Muscle of leg (tissue), 3 donors: ENCODE measurements at regions not wholly inside any gene's neighbourhood (a gene's known extent, or its start where the extent isn't known, plus 50 kb on each side); places are given as distances from the start of the nearest gene placed in this dataset.
A peak's percentile ranks its signal among the peaks of the same experiment; 100 is the strongest.

Experiments
- DNase-seq: peaks from one replicate; pipeline ENCODE4 v3.0.0; 2013
- H3K27ac ChIP-seq: one replicate; pipeline ENCODE4 v1.5.1; 2013; ENCODE audit warnings: mild to moderate bottlenecking, low read length, control low read depth
- H3K27me3 ChIP-seq: one replicate; pipeline ENCODE4 v1.6.1; 2013; ENCODE audit warnings: low read length; ENCODE audit not compliant: control insufficient read depth, insufficient read depth
- H3K36me3 ChIP-seq: one replicate; pipeline ENCODE4 v1.6.1; 2013; ENCODE audit warnings: low read length; ENCODE audit not compliant: control insufficient read depth, insufficient read depth
- H3K4me1 ChIP-seq: one replicate; pipeline ENCODE4 v1.6.1; 2013; ENCODE audit warnings: low read length; ENCODE audit not compliant: control insufficient read depth, insufficient read depth
- H3K4me3 ChIP-seq: one replicate; pipeline ENCODE4 v1.5.1; 2013; ENCODE audit warnings: low read length, control low read depth
- H3K9me3 ChIP-seq: replicated peaks from 2 replicates; pipeline ENCODE4 v1.6.1; 2013; ENCODE audit warnings: low read depth, low read length; ENCODE audit not compliant: control insufficient read depth
- WGBS: methylation state at CpG from one replicate; pipeline ENCODE4 v1.1.5; 2013; ENCODE audit warnings: missing lambda C conversion rate; ENCODE audit not compliant: insufficient coverage; 5-methylcytosine and 5-hydroxymethylcytosine counted together

DNA sequence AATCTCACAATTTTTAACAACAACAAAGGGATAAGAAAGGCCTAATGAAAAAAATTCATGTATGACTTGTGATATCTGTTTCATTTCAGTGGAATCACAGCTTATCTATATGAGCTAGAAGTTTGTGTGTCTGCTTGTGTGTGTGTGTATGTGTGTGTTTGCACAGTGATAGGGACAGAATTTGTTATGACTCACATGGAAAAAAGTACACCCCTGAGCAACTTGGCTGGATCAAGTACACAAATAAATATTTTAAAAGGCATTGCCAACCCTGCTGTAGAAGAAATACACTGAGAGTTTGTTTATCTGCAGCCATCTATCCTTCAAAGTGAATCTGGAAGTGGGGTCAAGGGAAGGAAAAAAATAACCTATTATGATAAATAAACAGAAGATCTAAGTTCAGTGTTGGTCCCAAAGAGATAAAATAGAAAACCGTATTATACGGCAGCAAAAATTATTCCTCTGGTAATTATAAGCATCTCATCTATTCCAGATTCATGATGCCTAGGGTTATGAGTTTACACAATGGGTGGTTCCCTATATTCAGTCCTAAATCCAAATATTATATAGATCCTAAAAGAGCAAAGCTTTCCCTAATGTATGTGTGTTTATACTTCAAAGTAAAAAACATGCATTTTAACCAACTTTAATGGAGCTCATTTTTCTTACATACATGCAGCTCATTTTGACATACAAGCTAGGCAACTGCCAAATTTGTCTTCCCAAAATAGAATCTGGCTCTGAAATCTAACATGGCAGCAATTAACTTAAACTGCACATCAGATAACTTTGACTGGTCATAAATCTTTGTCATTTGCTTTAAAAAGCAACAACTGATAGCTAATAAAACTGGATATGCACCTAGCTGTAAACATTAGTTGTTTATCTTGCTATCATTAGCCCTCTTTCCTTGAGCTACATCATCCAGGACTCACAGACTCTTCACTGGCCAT is 420.6 kb downstream of the IRS1 start:
- H3K36me3 ChIP-seq, result no peaks in the 10 kb centered on the region
- no peak overlapping the region for H3K4me3 ChIP-seq
- peak; percentile 28 for DNase-seq
- no peaks in the 10 kb centered on the region for H3K27me3 ChIP-seq
- H3K4me1 ChIP-seq, result no peaks in the 10 kb centered on the region
- H3K9me3 ChIP-seq, result no peaks in the 10 kb centered on the region
- no peak overlapping the region for H3K27ac ChIP-seq
- WGBS, result no CpG with 5 or more reads among the region's 2 CpGs

DNA sequence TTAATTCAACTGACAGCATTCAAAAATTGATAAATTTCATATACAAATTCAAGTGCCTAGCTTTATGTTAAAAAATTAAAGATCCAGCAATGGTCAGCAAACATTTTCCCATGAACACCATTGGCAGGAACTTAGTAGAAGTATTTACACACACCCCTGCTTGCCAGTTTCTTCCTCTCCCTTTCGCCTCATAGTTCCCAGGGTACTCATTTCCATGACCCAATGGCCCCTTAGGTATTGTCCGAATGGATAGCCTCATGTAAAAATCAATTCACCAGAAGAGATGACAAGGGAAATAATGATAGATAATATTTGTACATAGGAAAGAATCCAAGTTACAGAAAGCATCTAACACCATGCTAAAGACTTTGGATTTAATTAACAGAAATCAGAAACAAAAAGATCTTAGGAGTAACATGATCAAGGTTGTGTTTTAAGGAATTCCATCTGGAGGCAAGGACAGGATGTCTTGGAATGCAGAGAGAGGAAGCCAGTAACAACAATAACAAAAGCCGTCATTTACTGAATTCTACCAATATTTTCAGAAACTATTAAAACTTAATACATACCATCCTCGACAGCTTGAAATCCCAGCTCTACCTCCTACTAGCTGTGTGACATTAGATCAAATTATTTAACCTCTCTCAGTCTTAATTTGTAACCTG is 423.0 kb downstream of the IRS1 start:
- WGBS, result no CpG with 5 or more reads among the region's 4 CpGs
- no peaks in the 10 kb centered on the region for H3K4me1 ChIP-seq
- no peaks in the 10 kb centered on the region for H3K36me3 ChIP-seq
- DNase-seq, result no peak
- no peaks in the 10 kb centered on the region for H3K9me3 ChIP-seq
- no peak overlapping the region for H3K27ac ChIP-seq
- no peak overlapping the region for H3K4me3 ChIP-seq
- H3K27me3 ChIP-seq, result no peaks in the 10 kb centered on the region

DNA sequence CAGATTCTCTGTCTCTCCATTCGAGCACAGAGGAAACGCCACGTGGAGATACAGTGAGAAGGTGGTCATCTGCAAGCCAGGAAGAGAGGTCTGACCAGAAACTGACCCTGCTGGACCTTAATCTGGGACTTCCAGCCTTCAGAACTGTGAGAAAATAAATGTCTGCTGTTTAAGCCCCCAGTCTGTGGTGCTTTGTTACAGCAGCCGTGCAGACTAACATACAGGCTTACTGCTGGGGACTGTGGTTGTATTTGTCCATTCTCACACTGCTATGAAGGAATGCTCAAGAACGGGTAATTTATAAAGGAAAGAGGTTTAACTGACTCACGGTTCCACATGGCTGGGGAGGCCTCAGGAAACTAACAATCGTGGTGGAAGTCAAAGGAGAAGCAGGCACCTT is 432.7 kb downstream of the IRS1 start:
- Histone ChIP-seq H3K27ac (no peak overlapping the region), H3K4me3 (no peak overlapping the region), H3K27me3 (no peaks in the 10 kb centered on the region), H3K4me1 (no peaks in the 10 kb centered on the region), H3K36me3 (no peaks in the 10 kb centered on the region), H3K9me3 (no peaks in the 10 kb centered on the region)
- 80% methylated on average over 5 of the region's 7 CpGs for WGBS
- DNase-seq, result no peak

DNA sequence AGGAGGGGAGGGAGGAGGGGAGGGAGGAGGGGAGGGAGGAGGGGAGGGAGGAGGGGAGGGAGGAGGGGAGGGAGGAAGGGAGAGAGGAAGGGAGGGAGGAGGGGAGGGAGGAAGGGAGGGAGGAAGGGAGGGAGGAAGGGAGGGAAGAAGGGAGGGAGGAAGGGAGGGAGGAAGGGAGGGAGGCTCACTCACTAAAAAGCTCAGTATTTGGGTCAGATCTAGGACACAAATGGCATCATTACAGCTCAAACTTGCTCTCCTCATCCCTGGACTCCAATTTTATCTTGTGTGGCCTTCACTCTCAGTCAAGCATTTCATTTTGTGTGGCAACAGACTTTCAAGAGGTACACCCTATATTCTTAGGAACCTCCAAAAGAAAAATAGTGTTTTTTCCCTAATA is 435.4 kb downstream of the IRS1 start:
- no peaks in the 10 kb centered on the region for H3K4me1 ChIP-seq
- H3K36me3 ChIP-seq, result no peaks in the 10 kb centered on the region
- no peak for DNase-seq
- H3K9me3 ChIP-seq, result no peaks in the 10 kb centered on the region
- H3K4me3 ChIP-seq, result no peak overlapping the region
- no peaks in the 10 kb centered on the region for H3K27me3 ChIP-seq
- H3K27ac ChIP-seq, result no peak overlapping the region

DNA sequence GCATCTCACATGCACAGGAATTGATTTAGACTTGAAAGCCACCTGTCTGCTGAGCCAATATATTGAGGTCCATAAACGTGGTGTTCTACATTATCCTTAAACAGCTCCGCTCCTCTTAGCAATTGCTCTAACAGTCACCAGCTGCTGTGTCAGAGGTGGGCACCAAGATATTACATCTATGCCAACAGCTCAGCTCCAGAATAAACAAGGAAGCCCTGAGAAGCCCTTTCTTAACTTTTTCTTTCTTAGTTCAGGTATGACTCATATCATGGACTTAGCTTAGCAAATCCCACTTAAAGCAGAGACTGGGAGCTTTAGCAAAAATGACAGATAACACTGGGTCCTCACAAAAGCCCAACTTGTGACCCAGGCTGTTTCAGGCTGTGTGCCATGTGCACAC is 436.6 kb downstream of the IRS1 start:
- DNase-seq, result no peak
- H3K4me3 ChIP-seq, result no peak overlapping the region
- H3K36me3 ChIP-seq, result no peaks in the 10 kb centered on the region
- WGBS, result 33% methylated on average over 2 of the region's 2 CpGs
- H3K9me3 ChIP-seq, result no peaks in the 10 kb centered on the region
- no peak overlapping the region for H3K27ac ChIP-seq
- no peaks in the 10 kb centered on the region for H3K4me1 ChIP-seq
- no peaks in the 10 kb centered on the region for H3K27me3 ChIP-seq

DNA sequence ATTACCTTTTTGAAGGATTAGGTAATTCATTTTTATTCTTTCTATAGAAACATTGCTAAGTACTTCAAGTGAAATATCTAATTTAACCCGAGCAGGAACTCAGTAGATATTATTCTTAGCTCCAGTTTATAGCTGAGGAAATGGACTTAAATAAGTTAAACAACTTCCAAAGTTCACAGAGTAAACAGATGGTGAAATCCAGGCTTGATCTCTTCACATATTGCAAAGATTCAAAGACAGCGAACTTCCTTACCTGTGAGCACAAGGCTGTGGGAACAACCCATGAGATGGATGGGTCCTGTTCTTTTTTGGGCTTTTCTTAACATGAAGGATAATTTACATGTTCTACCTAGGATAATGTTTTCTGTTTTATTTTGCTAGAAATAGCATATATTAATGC is 439.0 kb downstream of the IRS1 start:
- DNase-seq, result no peak
- Histone ChIP-seq H3K4me1 (no peaks in the 10 kb centered on the region), H3K27me3 (no peaks in the 10 kb centered on the region), H3K4me3 (no peak overlapping the region), H3K27ac (no peak overlapping the region), H3K9me3 (no peaks in the 10 kb centered on the region), H3K36me3 (no peaks in the 10 kb centered on the region)
- WGBS, result no CpG with 5 or more reads among the region's 2 CpGs

DNA sequence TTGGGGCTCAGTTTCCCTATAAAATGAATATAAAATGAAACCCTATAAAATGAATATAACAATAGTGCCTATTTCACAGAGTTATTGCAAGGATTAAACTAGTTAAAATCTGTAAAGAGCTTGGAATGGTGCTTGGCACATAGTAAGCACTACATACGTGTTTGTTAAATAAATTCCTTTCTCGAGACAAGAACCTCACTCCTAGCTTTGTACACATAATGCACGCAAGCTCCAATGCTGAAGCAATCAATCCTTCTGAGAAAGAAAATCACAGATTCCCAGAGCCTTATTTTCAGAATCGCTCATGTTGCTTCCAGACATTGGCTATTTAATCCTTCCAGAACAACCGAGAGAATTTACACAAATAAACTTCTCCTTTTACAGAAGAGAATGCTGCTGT is 440.9 kb downstream of the IRS1 start:
- Histone ChIP-seq H3K4me3 (no peak overlapping the region), H3K36me3 (no peaks in the 10 kb centered on the region), H3K27me3 (no peaks in the 10 kb centered on the region), H3K9me3 (no peaks in the 10 kb centered on the region), H3K27ac (no peak overlapping the region), H3K4me1 (peaks cover 5% of the 10 kb centered on the region)
- WGBS, result 57% methylated on average over 4 of the region's 5 CpGs
- DNase-seq, result no peak

DNA sequence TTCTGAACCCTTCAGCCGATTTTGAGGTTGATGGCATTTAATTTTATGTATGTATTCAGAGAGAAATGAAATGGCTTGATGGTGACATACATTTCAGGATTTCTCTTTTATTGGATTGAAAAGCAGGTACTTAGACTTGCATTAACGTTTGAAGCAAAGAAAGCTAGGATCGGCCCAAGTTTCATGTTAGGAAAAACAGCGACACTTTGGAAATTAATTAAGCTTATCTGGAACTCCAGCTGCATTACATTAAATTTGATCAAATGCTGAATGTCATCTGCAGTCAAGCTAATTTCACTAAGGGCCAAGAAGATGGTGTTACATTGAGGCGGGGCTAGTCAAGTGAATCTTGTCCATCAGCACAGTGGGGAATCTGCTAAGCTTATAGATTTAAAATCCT is 441.8 kb downstream of the IRS1 start:
- H3K4me1 ChIP-seq, result peaks cover 5% of the 10 kb centered on the region
- no peak overlapping the region for H3K4me3 ChIP-seq
- no peak for DNase-seq
- no peaks in the 10 kb centered on the region for H3K9me3 ChIP-seq
- no peaks in the 10 kb centered on the region for H3K36me3 ChIP-seq
- WGBS, result 100% methylated on average over 2 of the region's 5 CpGs
- H3K27ac ChIP-seq, result no peak overlapping the region
- H3K27me3 ChIP-seq, result no peaks in the 10 kb centered on the region

DNA sequence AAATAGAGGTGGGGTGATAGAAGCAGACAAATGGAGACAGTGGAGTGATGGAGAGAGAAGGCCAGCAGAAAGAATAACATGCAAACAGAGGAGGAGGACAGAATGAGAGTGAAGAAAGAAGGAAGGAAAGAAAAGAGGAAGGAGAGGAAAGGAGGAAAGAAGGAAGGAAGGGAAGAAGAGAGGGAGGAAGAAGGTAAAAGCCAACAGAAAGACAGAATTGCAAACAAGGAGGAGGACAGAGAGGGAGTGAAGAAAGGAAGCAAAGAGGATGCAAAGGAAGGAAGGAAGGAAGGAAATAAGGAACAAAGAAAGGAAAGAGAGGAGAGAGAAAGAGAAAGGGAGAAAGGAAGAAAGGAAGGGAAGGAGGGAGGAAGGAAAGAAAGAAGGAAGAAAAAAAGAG is 444.0 kb downstream of the IRS1 start:
- no peaks in the 10 kb centered on the region for H3K36me3 ChIP-seq
- no peak for DNase-seq

DNA sequence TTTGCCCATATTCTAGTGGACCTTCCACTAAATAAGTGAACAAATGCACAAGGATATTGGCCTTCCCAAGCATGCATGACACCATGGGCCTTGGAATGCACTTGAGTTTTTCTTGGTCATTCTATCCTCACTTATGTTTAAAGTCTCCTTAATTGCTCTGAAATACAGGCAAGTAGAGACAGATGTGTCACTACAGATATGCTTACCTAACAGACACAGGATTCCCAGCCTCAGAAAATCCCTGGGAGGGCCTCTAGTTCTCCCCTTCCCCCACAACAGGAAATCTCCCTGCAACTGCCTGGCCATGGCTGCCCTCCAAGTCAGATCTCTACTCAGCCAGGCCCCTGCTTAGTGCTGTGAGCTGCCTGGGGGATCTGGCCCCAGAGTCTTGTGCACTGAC is 445.2 kb downstream of the IRS1 start:
- no peak overlapping the region for H3K27ac ChIP-seq
- peak; percentile 30 for DNase-seq
- H3K36me3 ChIP-seq, result no peaks in the 10 kb centered on the region
- H3K4me1 ChIP-seq, result peaks cover 9% of the 10 kb centered on the region
- H3K9me3 ChIP-seq, result no peaks in the 10 kb centered on the region
- H3K27me3 ChIP-seq, result no peaks in the 10 kb centered on the region
- H3K4me3 ChIP-seq, result no peak overlapping the region

More for the DNA sequence above, 444.0 kb downstream of the IRS1 start:
- Histone ChIP-seq H3K9me3 (no peaks in the 10 kb centered on the region), H3K4me3 (no peak overlapping the region), H3K27me3 (no peaks in the 10 kb centered on the region), H3K4me1 (peaks cover 9% of the 10 kb centered on the region), H3K27ac (no peak overlapping the region)
